NCI-H1930 (cell line): ENCODE measurements at regions not wholly inside any gene's neighbourhood (a gene's known extent, or its start where the extent isn't known, plus 50 kb on each side); places are given as distances from the start of the nearest gene placed in this dataset.
"Not testable (repeated sequence)": the region's sequence is repeated elsewhere in the genome, so short reads cannot be mapped to it uniquely, and the experiment has no call there.

Experiments used
- DNase-seq, 2 experiments: peaks; one replicate each; lab custom pipeline; 2025; lab: John Stamatoyannopoulos, UW

GRCh38 chr9:105022545-105022944 lies 94.6 kb upstream of the ABCA1 start:
- not testable (repeated sequence) for DNase-seq

GRCh38 chr9:105023788-105024187 lies 95.8 kb upstream of the ABCA1 start:
- DNase-seq: no peak

GRCh38 chr9:105024529-105024928 lies 96.6 kb upstream of the ABCA1 start:
- DNase-seq: no peak

- no peak for DNase-seq
Measured at GRCh38 chr9:105026451-105026850, 98.5 kb upstream of the ABCA1 start.

- no peak for DNase-seq
Measured at GRCh38 chr9:105027084-105027483, 99.1 kb upstream of the ABCA1 start.

DNA sequence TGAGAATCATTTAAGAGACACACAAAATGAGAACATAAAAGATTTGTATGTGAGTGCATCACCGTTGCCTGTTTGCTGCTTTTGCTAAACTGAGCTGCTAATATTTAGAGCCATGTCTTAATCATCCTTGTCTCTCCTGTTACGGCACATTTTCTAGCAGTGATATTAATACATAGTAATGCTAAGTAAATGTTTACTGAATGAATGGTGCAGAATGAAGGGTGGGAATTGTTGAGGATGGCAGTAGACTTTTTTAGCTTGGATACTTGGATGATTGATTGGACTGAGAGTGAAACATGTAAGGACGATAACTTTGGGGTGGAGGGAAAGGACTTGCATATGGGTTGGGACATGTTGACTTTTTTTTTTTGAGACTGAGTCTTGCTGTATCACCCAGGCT lies 102.3 kb upstream of the ABCA1 start:
- DNase-seq: no peak

- no peak for DNase-seq
Measured at GRCh38 chr9:105037139-105037538, 109.2 kb upstream of the ABCA1 start.

- no peak for DNase-seq
Measured at GRCh38 chr9:105038051-105038450, 110.1 kb upstream of the ABCA1 start.

DNA sequence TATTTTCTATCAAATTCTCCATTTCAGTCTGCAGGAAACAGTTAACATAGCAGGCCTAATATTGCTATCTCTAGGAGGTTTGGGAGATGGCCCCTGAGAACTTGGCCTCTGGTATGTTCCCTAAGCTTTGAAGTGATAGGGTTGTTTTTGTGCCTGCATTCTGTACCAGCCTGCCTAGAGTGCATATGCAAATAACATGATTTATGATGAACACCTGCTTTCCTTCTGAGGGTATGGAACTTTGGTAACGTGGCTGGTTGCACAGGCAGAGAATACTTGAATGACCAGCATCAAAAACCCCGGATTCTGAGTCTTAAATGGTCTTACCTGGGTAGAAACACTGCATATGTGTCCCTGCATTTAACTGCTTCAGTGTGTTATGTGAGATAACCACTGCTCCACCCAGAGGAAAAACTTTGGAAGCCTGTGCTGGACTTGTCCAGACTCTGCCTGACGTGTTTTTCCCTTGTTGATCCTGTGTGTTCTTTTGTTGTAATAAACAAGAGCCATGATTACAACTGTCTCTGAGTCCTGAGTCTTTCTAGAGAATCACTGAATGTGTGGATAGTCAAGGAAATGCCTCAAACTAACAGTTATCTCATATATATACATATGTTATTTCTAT lies 111.3 kb upstream of the ABCA1 start:
- no peak for DNase-seq

GRCh38 chr9:105043370-105043936 lies 115.5 kb upstream of the ABCA1 start:
- no peak for DNase-seq

- DNase-seq: no peak
Measured at GRCh38 chr9:105044518-105044917, 116.6 kb upstream of the ABCA1 start.

DNA sequence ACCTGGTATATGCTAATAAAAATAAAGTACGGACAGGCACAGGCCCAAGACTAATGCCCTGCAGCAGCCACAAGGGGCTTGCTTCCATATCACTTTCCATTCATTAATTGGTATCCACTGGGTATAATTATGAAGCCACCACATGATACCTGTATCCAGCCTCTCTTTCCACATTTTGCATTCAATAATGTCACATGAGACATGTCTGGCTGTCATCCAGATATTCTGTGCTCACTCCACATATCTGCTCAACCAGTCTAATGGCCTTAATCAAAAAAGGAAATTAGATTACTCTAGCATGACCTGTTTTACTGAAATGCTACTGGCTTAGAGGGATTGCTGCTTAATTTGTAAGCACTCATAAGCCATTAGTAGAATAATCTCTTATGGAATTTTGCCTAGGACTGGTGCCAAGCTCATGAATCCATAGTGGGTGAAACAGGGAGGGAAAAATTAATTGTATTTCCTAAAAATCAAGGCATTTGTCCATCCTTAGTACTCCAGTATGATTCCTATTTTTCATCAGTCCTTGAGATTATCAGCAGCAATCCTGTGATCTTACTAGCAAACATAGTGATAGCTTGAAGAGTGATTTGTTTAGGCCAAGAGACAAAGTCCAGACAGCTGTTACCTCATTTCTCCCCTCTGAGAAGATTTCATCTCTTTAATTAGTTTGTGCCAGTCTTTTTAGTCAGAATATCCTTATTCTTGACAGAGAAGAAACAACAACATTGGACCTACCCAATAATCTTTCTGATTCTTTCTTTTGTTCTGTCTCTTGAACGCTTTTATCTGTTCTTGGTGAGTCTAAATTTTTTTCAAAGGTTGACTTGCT lies 119.2 kb upstream of the ABCA1 start:
- DNase-seq: no peak

GRCh38 chr9:105047742-105048041 lies 119.7 kb upstream of the ABCA1 start:
- DNase-seq: no peak

GRCh38 chr9:105048331-105048730 lies 120.4 kb upstream of the ABCA1 start:
- no peak for DNase-seq

- DNase-seq: no peak
Measured at GRCh38 chr9:105050296-105050695, 122.3 kb upstream of the ABCA1 start.

GRCh38 chr9:105051897-105052296 lies 123.9 kb upstream of the ABCA1 start:
- DNase-seq: no peak

DNA sequence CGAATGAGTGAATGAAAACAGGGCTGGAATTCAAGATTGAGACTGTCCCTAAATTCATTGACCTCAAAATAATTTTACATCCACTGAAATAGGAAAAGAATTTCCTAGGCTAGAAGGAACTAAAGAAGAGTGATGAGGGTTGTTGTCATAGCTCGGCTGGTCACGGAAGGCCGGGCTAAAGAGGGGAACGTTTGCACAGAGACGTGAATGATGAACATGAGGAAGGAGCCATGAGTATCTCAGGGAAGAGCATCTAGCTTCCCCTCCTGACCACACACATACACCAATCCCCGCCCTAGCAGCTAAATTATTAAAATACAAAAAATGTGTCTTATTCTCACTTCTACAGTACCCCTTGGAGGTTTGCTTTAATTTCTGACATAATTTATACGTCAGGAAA lies 124.4 kb upstream of the ABCA1 start:
- DNase-seq: no peak

DNA sequence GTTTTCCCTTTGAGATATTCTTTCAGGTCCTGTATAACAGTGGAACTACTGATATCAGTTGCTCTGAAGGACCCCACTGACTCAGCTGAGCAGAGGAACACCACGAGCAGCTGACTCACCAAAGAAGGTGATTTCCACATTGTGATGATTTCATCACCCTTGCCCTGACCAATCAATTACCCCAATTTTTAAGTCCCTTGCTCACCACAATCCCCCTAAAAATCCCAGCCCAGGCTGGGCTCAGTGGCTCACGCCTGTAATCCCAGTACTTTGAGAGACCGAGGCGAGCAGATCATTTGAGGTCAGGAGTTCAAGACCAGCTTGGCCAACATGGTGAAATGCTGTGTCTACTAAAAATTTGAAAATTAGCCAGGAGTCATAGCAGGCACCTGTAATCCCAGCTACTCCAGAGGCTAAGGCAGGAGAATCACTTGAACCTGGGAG lies 125.3 kb upstream of the ABCA1 start:
- no peak for DNase-seq

DNA sequence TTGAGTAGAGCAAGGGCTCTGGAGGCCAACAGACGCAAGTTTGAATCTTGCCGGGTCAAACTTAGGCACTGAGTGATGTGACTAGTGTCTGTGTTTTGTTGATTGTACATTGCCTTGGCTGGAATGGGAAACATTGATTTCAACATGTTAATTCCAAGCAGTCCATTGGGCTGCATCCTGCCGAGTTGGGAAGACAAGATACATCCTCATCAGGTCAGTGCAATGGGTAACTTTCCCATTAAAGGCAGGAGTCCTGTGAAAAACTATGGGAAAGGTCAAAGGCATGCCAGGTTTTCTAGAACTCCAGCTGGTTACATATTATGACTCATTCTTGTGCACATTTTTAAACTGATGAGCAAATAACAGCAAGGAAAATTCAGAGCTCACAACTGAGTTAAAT lies 126.5 kb upstream of the ABCA1 start:
- no peak for DNase-seq

- no peak for DNase-seq
Measured at GRCh38 chr9:105055917-105056316, 128.0 kb upstream of the ABCA1 start.

- DNase-seq: no peak
Measured at GRCh38 chr9:105057551-105057950, 129.6 kb upstream of the ABCA1 start.

DNA sequence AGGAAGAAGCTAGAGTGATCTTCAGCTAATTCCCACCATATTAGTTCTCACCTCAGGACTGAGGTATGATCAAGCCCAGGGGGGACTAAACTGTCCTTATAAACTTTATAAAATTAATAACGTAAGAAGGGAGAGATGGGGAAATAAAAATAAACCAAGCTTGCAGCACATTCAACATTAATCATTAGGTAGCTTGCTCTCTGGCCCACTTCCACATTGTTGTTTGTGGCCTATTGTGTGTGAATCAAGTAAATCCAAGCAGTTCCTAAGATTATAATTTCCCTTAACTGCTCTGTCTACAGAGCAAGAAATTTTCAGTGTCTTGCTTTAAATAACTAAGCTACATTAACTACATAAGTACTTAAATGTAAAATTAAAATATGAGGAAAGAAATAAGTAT lies 131.3 kb upstream of the ABCA1 start:
- no peak for DNase-seq

GRCh38 chr9:105062222-105062855 lies 134.4 kb upstream of the ABCA1 start:
- no peak for DNase-seq
